ENCODE measurements at regions not wholly inside any gene's neighbourhood (a gene's known extent, or its start where the extent isn't known, plus 50 kb on each side); places are given as distances from the start of the nearest gene placed in this dataset.

DNA sequence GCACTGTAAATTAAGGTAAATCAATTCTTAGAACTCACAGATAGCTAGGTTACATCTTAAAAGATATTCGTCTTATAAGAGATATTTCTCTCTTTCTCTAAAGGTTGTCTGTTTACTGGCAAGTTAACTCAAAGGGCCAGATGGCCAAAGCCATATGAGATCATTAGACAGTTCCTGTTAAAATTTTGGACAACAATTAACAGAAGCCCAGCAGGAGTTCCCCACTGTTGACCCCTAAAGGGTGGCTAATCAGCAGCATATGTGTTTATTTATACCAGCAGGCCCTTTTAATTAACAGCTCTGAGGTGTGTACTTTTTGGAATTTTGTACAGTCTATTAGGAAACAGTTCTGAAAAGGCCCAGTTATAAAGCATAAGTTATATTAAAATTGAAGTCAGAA is 245.8 kb downstream of the LIG4 start:
- H3K27me3 Mint-ChIP-seq (ENCODE audit: low read depth), result no peaks in the 10 kb centered on the region
- no peaks in the 10 kb centered on the region for H3K36me3 Mint-ChIP-seq (ENCODE audit: low read depth)
- no peak overlapping the region for H3K4me3 Mint-ChIP-seq
- H3K27ac Mint-ChIP-seq (ENCODE audit: unreplicated experiment), result no peak overlapping the region
- no peak for DNase-seq (ENCODE audit: low read depth, low spot score)
- no peaks in the 10 kb centered on the region for H3K4me1 Mint-ChIP-seq
- H3K9me3 Mint-ChIP-seq, result no peaks in the 10 kb centered on the region
- TF ChIP-seq, protein P1, sequence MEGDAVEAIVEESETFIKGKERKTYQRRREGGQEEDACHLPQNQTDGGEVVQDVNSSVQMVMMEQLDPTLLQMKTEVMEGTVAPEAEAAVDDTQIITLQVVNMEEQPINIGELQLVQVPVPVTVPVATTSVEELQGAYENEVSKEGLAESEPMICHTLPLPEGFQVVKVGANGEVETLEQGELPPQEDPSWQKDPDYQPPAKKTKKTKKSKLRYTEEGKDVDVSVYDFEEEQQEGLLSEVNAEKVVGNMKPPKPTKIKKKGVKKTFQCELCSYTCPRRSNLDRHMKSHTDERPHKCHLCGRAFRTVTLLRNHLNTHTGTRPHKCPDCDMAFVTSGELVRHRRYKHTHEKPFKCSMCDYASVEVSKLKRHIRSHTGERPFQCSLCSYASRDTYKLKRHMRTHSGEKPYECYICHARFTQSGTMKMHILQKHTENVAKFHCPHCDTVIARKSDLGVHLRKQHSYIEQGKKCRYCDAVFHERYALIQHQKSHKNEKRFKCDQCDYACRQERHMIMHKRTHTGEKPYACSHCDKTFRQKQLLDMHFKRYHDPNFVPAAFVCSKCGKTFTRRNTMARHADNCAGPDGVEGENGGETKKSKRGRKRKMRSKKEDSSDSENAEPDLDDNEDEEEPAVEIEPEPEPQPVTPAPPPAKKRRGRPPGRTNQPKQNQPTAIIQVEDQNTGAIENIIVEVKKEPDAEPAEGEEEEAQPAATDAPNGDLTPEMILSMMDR (conservative IDR thresholded peaks at IDR 0.05), result no peak

DNA sequence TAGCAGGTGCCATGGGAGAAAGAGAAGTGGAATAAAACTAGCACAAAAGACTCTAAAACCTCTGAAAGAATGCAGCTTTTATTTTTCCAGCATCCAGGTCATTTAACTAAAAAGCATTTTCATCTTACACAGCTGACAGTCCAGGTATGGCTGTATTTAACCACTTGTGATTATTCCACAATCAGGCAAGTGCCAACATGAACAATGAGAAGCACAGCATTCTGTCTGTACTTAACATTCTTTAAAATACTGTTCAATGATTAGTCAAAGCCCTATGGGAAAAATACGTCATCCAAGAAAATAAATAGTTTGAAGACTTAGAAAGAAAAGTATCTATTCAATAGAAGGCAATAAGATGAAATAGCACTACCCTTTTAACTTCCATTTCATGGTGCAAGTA is 246.9 kb downstream of the LIG4 start:
- no peaks in the 10 kb centered on the region for H3K27me3 Mint-ChIP-seq (ENCODE audit: low read depth)
- no peaks in the 10 kb centered on the region for H3K36me3 Mint-ChIP-seq (ENCODE audit: low read depth)

GRCh38 chr13:107964395-107964794 is 250.9 kb downstream of the LIG4 start:
- Mint-ChIP-seq H3K27ac (ENCODE audit: unreplicated experiment) (no peak overlapping the region), H3K4me3 (no peak overlapping the region), H3K36me3 (ENCODE audit: low read depth) (no peaks in the 10 kb centered on the region), H3K9me3 (no peaks in the 10 kb centered on the region), H3K27me3 (ENCODE audit: low read depth) (no peaks in the 10 kb centered on the region), H3K4me1 (no peaks in the 10 kb centered on the region)
- no peak for DNase-seq (ENCODE audit: low read depth, low spot score)
- TF ChIP-seq, protein P1 (conservative IDR thresholded peaks at IDR 0.05), result no peak

More for the DNA sequence above, 246.9 kb downstream of the LIG4 start:
- H3K4me3 Mint-ChIP-seq, result no peak overlapping the region
- TF ChIP-seq, protein P1 (conservative IDR thresholded peaks at IDR 0.05), result no peak
- no peak overlapping the region for H3K27ac Mint-ChIP-seq (ENCODE audit: unreplicated experiment)
- no peaks in the 10 kb centered on the region for H3K9me3 Mint-ChIP-seq
- H3K4me1 Mint-ChIP-seq, result no peaks in the 10 kb centered on the region
- DNase-seq (ENCODE audit: low read depth, low spot score), result no peak

- Mint-ChIP-seq H3K4me1 (no peaks in the 10 kb centered on the region), H3K36me3 (ENCODE audit: low read depth) (no peaks in the 10 kb centered on the region), H3K4me3 (no peak overlapping the region), H3K27ac (ENCODE audit: unreplicated experiment) (no peak overlapping the region), H3K9me3 (no peaks in the 10 kb centered on the region), H3K27me3 (ENCODE audit: low read depth) (no peaks in the 10 kb centered on the region)
- TF ChIP-seq, protein P1 (conservative IDR thresholded peaks at IDR 0.05), result no peak
- no peak for DNase-seq (ENCODE audit: low read depth, low spot score)
These were observed 253.3 kb downstream of the LIG4 start for GRCh38 chr13:107961849-107962608.

DNA sequence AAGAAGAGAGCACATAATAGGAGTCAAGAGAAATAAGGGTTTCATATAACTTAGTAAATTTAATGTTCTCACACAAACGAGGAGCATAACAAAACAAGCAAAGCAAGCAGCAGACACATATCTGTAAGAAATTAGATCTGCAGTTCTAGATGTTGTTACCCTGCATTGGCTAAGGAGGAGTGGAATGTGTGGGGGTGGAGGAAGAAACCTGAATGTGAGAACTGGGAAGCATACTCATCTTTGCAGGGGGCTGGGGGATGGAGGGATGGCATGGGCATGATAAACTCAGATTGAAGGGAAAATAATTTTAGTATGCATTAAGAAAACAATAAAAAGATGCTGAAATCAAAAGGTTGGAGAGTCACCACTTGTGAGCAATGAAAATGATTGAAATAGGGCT is 255.0 kb downstream of the LIG4 start:
- H3K27me3 Mint-ChIP-seq (ENCODE audit: low read depth), result no peaks in the 10 kb centered on the region
- H3K27ac Mint-ChIP-seq (ENCODE audit: unreplicated experiment), result no peak overlapping the region
- no peak overlapping the region for H3K4me3 Mint-ChIP-seq
- no peaks in the 10 kb centered on the region for H3K4me1 Mint-ChIP-seq
- no peaks in the 10 kb centered on the region for H3K36me3 Mint-ChIP-seq (ENCODE audit: low read depth)
- TF ChIP-seq, protein P1 (conservative IDR thresholded peaks at IDR 0.05), result no peak
- DNase-seq (ENCODE audit: low read depth, low spot score), result no peak
- no peaks in the 10 kb centered on the region for H3K9me3 Mint-ChIP-seq

Data from neural crest cell (in vitro differentiated cells).